ENCODE measurements at regions not wholly inside any gene's neighbourhood (a gene's known extent, or its start where the extent isn't known, plus 50 kb on each side); places are given as distances from the start of the nearest gene placed in this dataset.

GRCh38 chr1:244353551-244354091, 98.1 kb downstream of the ADSS2 start:
- TF ChIP-seq CTCF (conservative IDR thresholded peaks at IDR 0.05) (no peak), ZFX (IDR thresholded peaks at IDR 0.05) (no peak)

Measured in C4-2B (cell line).